ENCODE measurements at regions not wholly inside any gene's neighbourhood (a gene's known extent, or its start where the extent isn't known, plus 50 kb on each side); places are given as distances from the start of the nearest gene placed in this dataset.

GRCh38 chr13:55298201-55298600, 1842.5 kb upstream of the PRR20A start:
- Histone ChIP-seq H3K27ac (ENCODE audit: insufficient read depth, low read length, poor library complexity, severe bottlenecking) (no peak overlapping the region), H3K4me1 (ENCODE audit: control insufficient read depth, insufficient read depth, low read length, poor library complexity, severe bottlenecking) (no peaks in the 10 kb centered on the region), H3K4me3 (ENCODE audit: low read depth, low read length) (no peak overlapping the region), H3K36me3 (ENCODE audit: control insufficient read depth, insufficient read depth, low read length) (no peaks in the 10 kb centered on the region), H3K27me3 (ENCODE audit: control insufficient read depth, insufficient read depth, low read length) (no peaks in the 10 kb centered on the region), H3K9me3 (ENCODE audit: control insufficient read depth in 2 of 2, low read length in 2 of 2) (peaks cover 0 to 11% of the 10 kb centered on the region in 2 experiments)
- Mint-ChIP-seq H3K4me3 (no peak overlapping the region), H3K36me3 (no peaks in the 10 kb centered on the region), H3K27ac (no peak overlapping the region), H3K4me1 (no peaks in the 10 kb centered on the region), H3K9me3 (peaks cover 2 to 55% (median 12%) of the 10 kb centered on the region in 7 donors), H3K27me3 (no peaks in the 10 kb centered on the region)
- ATAC-seq (ENCODE audit: low read depth in 2 of 2) (no peak), DNase-seq (no peak)

GRCh38 chr13:55302568-55302967, 1838.2 kb upstream of the PRR20A start:
- H3K9me3 ChIP-seq (ENCODE audit: control insufficient read depth in 2 of 2, low read length in 2 of 2): peaks cover 0 to 6% of the 10 kb centered on the region in 2 experiments
- ATAC-seq (ENCODE audit: low read depth in 2 of 2) (no peak), DNase-seq (no peak)
- H3K27me3 ChIP-seq (ENCODE audit: control insufficient read depth, insufficient read depth, low read length): no peaks in the 10 kb centered on the region
- no peaks in the 10 kb centered on the region for H3K36me3 ChIP-seq (ENCODE audit: control insufficient read depth, insufficient read depth, low read length)
- no peaks in the 10 kb centered on the region for H3K4me1 ChIP-seq (ENCODE audit: control insufficient read depth, insufficient read depth, low read length, poor library complexity, severe bottlenecking)
- no peaks in the 10 kb centered on the region for H3K27me3 Mint-ChIP-seq
- H3K4me1 Mint-ChIP-seq: no peaks in the 10 kb centered on the region
- H3K9me3 Mint-ChIP-seq: peaks cover 1 to 40% (median 7%) of the 10 kb centered on the region in 7 donors
- no peak overlapping the region for H3K27ac Mint-ChIP-seq
- H3K27ac ChIP-seq (ENCODE audit: insufficient read depth, low read length, poor library complexity, severe bottlenecking): no peak overlapping the region
- H3K4me3 Mint-ChIP-seq: no peak overlapping the region
- H3K36me3 Mint-ChIP-seq: no peaks in the 10 kb centered on the region
- no peak overlapping the region for H3K4me3 ChIP-seq (ENCODE audit: low read depth, low read length)

GRCh38 chr13:55307909-55308308, 1832.8 kb upstream of the PRR20A start:
- Mint-ChIP-seq H3K27me3 (no peaks in the 10 kb centered on the region), H3K4me1 (no peaks in the 10 kb centered on the region), H3K27ac (no peak overlapping the region), H3K4me3 (no peak overlapping the region), H3K9me3 (peaks cover under 1 to 17% (median 5%) of the 10 kb centered on the region in 7 donors), H3K36me3 (no peaks in the 10 kb centered on the region)
- Histone ChIP-seq H3K27me3 (ENCODE audit: control insufficient read depth, insufficient read depth, low read length) (no peaks in the 10 kb centered on the region), H3K27ac (ENCODE audit: insufficient read depth, low read length, poor library complexity, severe bottlenecking) (no peak overlapping the region), H3K4me1 (ENCODE audit: control insufficient read depth, insufficient read depth, low read length, poor library complexity, severe bottlenecking) (no peaks in the 10 kb centered on the region), H3K4me3 (ENCODE audit: low read depth, low read length) (no peak overlapping the region), H3K9me3 (ENCODE audit: control insufficient read depth in 2 of 2, low read length in 2 of 2) (no peaks in the 10 kb centered on the region), H3K36me3 (ENCODE audit: control insufficient read depth, insufficient read depth, low read length) (no peaks in the 10 kb centered on the region)
- no peak for ATAC-seq (ENCODE audit: low read depth in 2 of 2)
- no peak for DNase-seq

- peaks cover 3 to 29% (median 10%) of the 10 kb centered on the region in 7 donors for H3K9me3 Mint-ChIP-seq
- ATAC-seq (ENCODE audit: low read depth in 2 of 2): no peak
These were observed 1798.8 kb upstream of the PRR20A start for GRCh38 chr13:55341891-55342290.

GRCh38 chr13:55345224-55345623, 1795.5 kb upstream of the PRR20A start:
- ATAC-seq (ENCODE audit: low read depth in 2 of 2): no peak
- Mint-ChIP-seq H3K36me3 (no peaks in the 10 kb centered on the region), H3K4me1 (no peaks in the 10 kb centered on the region), H3K27me3 (no peaks in the 10 kb centered on the region), H3K9me3 (peaks cover 3 to 31% (median 7%) of the 10 kb centered on the region in 7 donors), H3K4me3 (no peak overlapping the region), H3K27ac (no peak overlapping the region)
- Histone ChIP-seq H3K36me3 (ENCODE audit: control insufficient read depth, insufficient read depth, low read length) (no peaks in the 10 kb centered on the region), H3K27me3 (ENCODE audit: control insufficient read depth, insufficient read depth, low read length) (no peaks in the 10 kb centered on the region), H3K4me3 (ENCODE audit: low read depth, low read length) (no peak overlapping the region), H3K9me3 (ENCODE audit: control insufficient read depth in 2 of 2, low read length in 2 of 2) (peaks cover 4 to 7% of the 10 kb centered on the region in 2 experiments), H3K4me1 (ENCODE audit: control insufficient read depth, insufficient read depth, low read length, poor library complexity, severe bottlenecking) (no peaks in the 10 kb centered on the region), H3K27ac (ENCODE audit: insufficient read depth, low read length, poor library complexity, severe bottlenecking) (no peak overlapping the region)
- DNase-seq: no peak

More at GRCh38 chr13:55341891-55342290, 1798.8 kb upstream of the PRR20A start:
- Histone ChIP-seq H3K9me3 (ENCODE audit: control insufficient read depth in 2 of 2, low read length in 2 of 2) (peaks cover 4 to 7% of the 10 kb centered on the region in 2 experiments), H3K4me3 (ENCODE audit: low read depth, low read length) (no peak overlapping the region), H3K36me3 (ENCODE audit: control insufficient read depth, insufficient read depth, low read length) (no peaks in the 10 kb centered on the region), H3K27ac (ENCODE audit: insufficient read depth, low read length, poor library complexity, severe bottlenecking) (no peak overlapping the region), H3K27me3 (ENCODE audit: control insufficient read depth, insufficient read depth, low read length) (no peaks in the 10 kb centered on the region), H3K4me1 (ENCODE audit: control insufficient read depth, insufficient read depth, low read length, poor library complexity, severe bottlenecking) (no peaks in the 10 kb centered on the region)
- H3K27me3 Mint-ChIP-seq: no peaks in the 10 kb centered on the region
- no peaks in the 10 kb centered on the region for H3K36me3 Mint-ChIP-seq
- no peaks in the 10 kb centered on the region for H3K4me1 Mint-ChIP-seq
- no peak overlapping the region for H3K27ac Mint-ChIP-seq
- no peak overlapping the region for H3K4me3 Mint-ChIP-seq
- no peak for DNase-seq

- H3K27ac Mint-ChIP-seq: no peak overlapping the region
- H3K4me3 ChIP-seq (ENCODE audit: low read depth, low read length): no peak overlapping the region
- H3K4me3 Mint-ChIP-seq: no peak overlapping the region
- H3K4me1 Mint-ChIP-seq: no peaks in the 10 kb centered on the region
- no peak for ATAC-seq (ENCODE audit: low read depth in 2 of 2)
- H3K27ac ChIP-seq (ENCODE audit: insufficient read depth, low read length, poor library complexity, severe bottlenecking): no peak overlapping the region
- H3K36me3 Mint-ChIP-seq: no peaks in the 10 kb centered on the region
- DNase-seq: no peak
- H3K27me3 ChIP-seq (ENCODE audit: control insufficient read depth, insufficient read depth, low read length): no peaks in the 10 kb centered on the region
- peaks cover 0 to 4% of the 10 kb centered on the region in 2 experiments for H3K9me3 ChIP-seq (ENCODE audit: control insufficient read depth in 2 of 2, low read length in 2 of 2)
- H3K4me1 ChIP-seq (ENCODE audit: control insufficient read depth, insufficient read depth, low read length, poor library complexity, severe bottlenecking): no peaks in the 10 kb centered on the region
- H3K27me3 Mint-ChIP-seq: no peaks in the 10 kb centered on the region
- peaks cover 0 to 24% (median 6%) of the 10 kb centered on the region in 7 donors for H3K9me3 Mint-ChIP-seq
- no peaks in the 10 kb centered on the region for H3K36me3 ChIP-seq (ENCODE audit: control insufficient read depth, insufficient read depth, low read length)
These were observed 1793.2 kb upstream of the PRR20A start for GRCh38 chr13:55347528-55347927.

GRCh38 chr13:55359067-55359466, 1781.7 kb upstream of the PRR20A start:
- peaks cover 0 to 16% (median 2%) of the 10 kb centered on the region in 7 donors for H3K9me3 Mint-ChIP-seq
- H3K27ac Mint-ChIP-seq: no peak overlapping the region
- Histone ChIP-seq H3K4me3 (ENCODE audit: low read depth, low read length) (no peak overlapping the region), H3K4me1 (ENCODE audit: control insufficient read depth, insufficient read depth, low read length, poor library complexity, severe bottlenecking) (no peaks in the 10 kb centered on the region), H3K36me3 (ENCODE audit: control insufficient read depth, insufficient read depth, low read length) (no peaks in the 10 kb centered on the region), H3K9me3 (ENCODE audit: control insufficient read depth in 2 of 2, low read length in 2 of 2) (peaks cover 2 to 6% of the 10 kb centered on the region in 2 experiments), H3K27ac (ENCODE audit: insufficient read depth, low read length, poor library complexity, severe bottlenecking) (no peak overlapping the region), H3K27me3 (ENCODE audit: control insufficient read depth, insufficient read depth, low read length) (no peaks in the 10 kb centered on the region)
- H3K4me3 Mint-ChIP-seq: no peak overlapping the region
- ATAC-seq (ENCODE audit: low read depth in 2 of 2) (no peak), DNase-seq (no peak)
- no peaks in the 10 kb centered on the region for H3K4me1 Mint-ChIP-seq
- H3K36me3 Mint-ChIP-seq: no peaks in the 10 kb centered on the region
- no peaks in the 10 kb centered on the region for H3K27me3 Mint-ChIP-seq

- Mint-ChIP-seq H3K4me3 (no peak overlapping the region), H3K9me3 (peaks cover 0 to 21% (median 7%) of the 10 kb centered on the region in 7 donors), H3K36me3 (no peaks in the 10 kb centered on the region), H3K4me1 (no peaks in the 10 kb centered on the region), H3K27ac (no peak overlapping the region), H3K27me3 (no peaks in the 10 kb centered on the region)
- H3K27ac ChIP-seq (ENCODE audit: insufficient read depth, low read length, poor library complexity, severe bottlenecking): no peak overlapping the region
- H3K27me3 ChIP-seq (ENCODE audit: control insufficient read depth, insufficient read depth, low read length): no peaks in the 10 kb centered on the region
- H3K4me1 ChIP-seq (ENCODE audit: control insufficient read depth, insufficient read depth, low read length, poor library complexity, severe bottlenecking): no peaks in the 10 kb centered on the region
- no peaks in the 10 kb centered on the region for H3K36me3 ChIP-seq (ENCODE audit: control insufficient read depth, insufficient read depth, low read length)
- ATAC-seq (ENCODE audit: low read depth in 2 of 2) (no peak), DNase-seq (no peak)
- H3K4me3 ChIP-seq (ENCODE audit: low read depth, low read length): no peak overlapping the region
- peaks cover 2 to 6% of the 10 kb centered on the region in 2 experiments for H3K9me3 ChIP-seq (ENCODE audit: control insufficient read depth in 2 of 2, low read length in 2 of 2)
These were observed 1779.6 kb upstream of the PRR20A start for GRCh38 chr13:55361141-55361540.
